HepG2 (cell line): ENCODE measurements at regions not wholly inside any gene's neighbourhood (a gene's known extent, or its start where the extent isn't known, plus 50 kb on each side); places are given as distances from the start of the nearest gene placed in this dataset.

Experiments
- ATAC-seq: fragments of 200-7000 bp; cut with Tn5 transposase; 3 replicates; pipeline ENCODE4 v1.9.1; 2020; ENCODE audit warnings: mild to moderate bottlenecking, moderate library complexity
- BruUV-seq: library from RNA; stranded (reverse); fragments of 400-500 nt; replicated peaks from 2 replicates; lab custom pipeline; 2021; lab: Mats Ljungman, UMichigan
- CTCF ChIA-PET: fragments of 300-600 bp; formaldehyde crosslinking; extraction: SDS; loops from one replicate; lab custom pipeline; 2021; ENCODE audit warnings: low total read pairs, inconsistent platforms, low intra/inter-chr PET ratio; lab: Yijun Ruan, JAX
- POLR2A ChIA-PET: fragments of 350-600 bp; sonication (Branson Sonifier 250); formaldehyde crosslinking; loops from one replicate; lab custom pipeline; 2020; ENCODE audit warnings: antibody characterized with exemption, inconsistent platforms; lab: Yijun Ruan, JAX
- DNase-seq: peaks from one replicate; pipeline ENCODE4 v3.0.0-alpha.2; 2015; ENCODE audit warnings: low spot score
- FAIRE-seq: peaks from 3 replicates; lab custom pipeline; 2011; peaks lifted over from hg19 to GRCh38; lab: Jason Lieb, UNC
- H2AFZ ChIP-seq: one replicate; pipeline ENCODE4 v1.6.1; 2011; ENCODE audit warnings: low read length, inconsistent platforms
- H3K27ac ChIP-seq: fragments of 300-600 bp; 3 replicates; pipeline ENCODE4 v1.8.0; 2011; ENCODE audit warnings: mixed run types, mild to moderate bottlenecking, mixed read lengths, low read length, inconsistent platforms; ENCODE audit not compliant: insufficient read depth; ENCODE audit errors: extremely low read length
- H3K27me3 ChIP-seq, 2 experiments: fragments of 200-600 bp in 1 of 2; 2 replicates in 1 of 2; 3 replicates in 1 of 2; pipeline versions ENCODE4 v1.6.0 to v1.8.0; 2011; ENCODE audit warnings: low read length in 2 of 2, mild to moderate bottlenecking in 2 of 2, moderate library complexity in 2 of 2, inconsistent platforms in 1 of 2; ENCODE audit not compliant: insufficient read depth in 2 of 2, control insufficient read depth in 1 of 2
- H3K36me3 ChIP-seq, 2 experiments: fragments of 200-600 bp in 1 of 2; replicated peaks in 1 of 2; 2 replicates in 1 of 2; 3 replicates in 1 of 2; pipeline versions ENCODE4 v1.5.1 to v1.8.0; 2011; ENCODE audit warnings: low read length in 2 of 2, inconsistent platforms in 1 of 2; ENCODE audit not compliant: insufficient read depth in 2 of 2, control insufficient read depth in 1 of 2
- H3K4me1 ChIP-seq: 2 replicates; pipeline ENCODE4 v1.5.1; 2012; ENCODE audit warnings: low read length, inconsistent platforms; ENCODE audit not compliant: insufficient read depth
- H3K4me2 ChIP-seq: 2 replicates; pipeline ENCODE4 v1.6.0; 2011; ENCODE audit warnings: low read depth, low read length, inconsistent platforms
- H3K4me3 ChIP-seq, 3 experiments: fragments of 200-600 bp in 1 of 3; sonication (generic), shearing (Covaris generic) in 1 of 3; replicated peaks in 1 of 3; 2 replicates each; pipeline ENCODE4 v1.5.1; 2011 to 2016; ENCODE audit warnings: low read length in 3 of 3, inconsistent platforms in 2 of 3, low read depth in 2 of 3, mild to moderate bottlenecking in 2 of 3, control low read depth in 1 of 3, mixed read lengths in 1 of 3; ENCODE audit not compliant: insufficient read depth in 1 of 3
- H3K79me2 ChIP-seq: one replicate; pipeline ENCODE4 v1.6.1; 2011; ENCODE audit warnings: low read length, inconsistent platforms; ENCODE audit not compliant: insufficient read depth
- H3K9ac ChIP-seq: 2 replicates; pipeline ENCODE4 v1.6.0; 2011; ENCODE audit warnings: mild to moderate bottlenecking, low read depth, low read length, inconsistent platforms; ENCODE audit not compliant: insufficient read depth
- H3K9me3 ChIP-seq: 2 replicates; pipeline ENCODE4 v1.5.1; 2012; ENCODE audit warnings: mild to moderate bottlenecking, low read length
- H4K20me1 ChIP-seq: 2 replicates; pipeline ENCODE4 v1.6.0; 2011; ENCODE audit warnings: inconsistent platforms, mild to moderate bottlenecking, low read length, moderate library complexity; ENCODE audit not compliant: insufficient read depth
- ATF7-NPFF ChIP-seq: sonication (generic); formaldehyde crosslinking; IDR thresholded peaks from 2 replicates; pipeline ENCODE4 v1.8.1; 2023; ENCODE audit warnings: mild to moderate bottlenecking, low read depth, missing genetic modification reagents, moderate library complexity
- IRF2 ChIP-seq: IDR thresholded peaks from 2 replicates; pipeline ENCODE4 v1.6.1; 2018; ENCODE audit warnings: missing genetic modification reagents, missing compliant biosample characterization
- JUND ChIP-seq: sonication (generic); formaldehyde crosslinking; IDR thresholded peaks from 2 replicates; pipeline ENCODE4 v1.8.0; 2022; ENCODE audit warnings: mild to moderate bottlenecking, missing genetic modification reagents
- NONO ChIP-seq, 2 experiments: fragments of 450-650 bp in 1 of 2; sonication (generic) in 1 of 2; formaldehyde crosslinking in 1 of 2; IDR thresholded peaks in 1 of 2; conservative IDR thresholded peaks in 1 of 2; 2 replicates each; pipeline versions ENCODE4 v1.6.1 to v1.8.0; 2017 to 2022; ENCODE audit warnings: mild to moderate bottlenecking in 1 of 2, missing genetic modification reagents in 1 of 2, moderate library complexity in 1 of 2
- STAT5B ChIP-seq: sonication (generic); formaldehyde crosslinking; IDR thresholded peaks from 2 replicates; pipeline ENCODE4 v1.4.0; 2020; ENCODE audit warnings: missing genetic modification reagents
- TFDP2 ChIP-seq: sonication (generic); formaldehyde crosslinking; IDR thresholded peaks from 2 replicates; pipeline ENCODE4 v1.4.0; 2020; ENCODE audit warnings: missing genetic modification reagents
- XBP1 ChIP-seq: sonication (generic); formaldehyde crosslinking; IDR thresholded peaks from 2 replicates; pipeline ENCODE4 v1.5.0; 2020; ENCODE audit warnings: missing genetic modification reagents
- ZBTB1 ChIP-seq: sonication (generic); formaldehyde crosslinking; IDR thresholded peaks from 2 replicates; pipeline ENCODE4 v1.4.0; 2020; ENCODE audit warnings: missing genetic modification reagents, borderline replicate concordance
- ZBTB33 ChIP-seq: sonication (generic); formaldehyde crosslinking; IDR thresholded peaks from 2 replicates; pipeline ENCODE4 v1.4.0; 2020; ENCODE audit warnings: missing genetic modification reagents
- ZNF253 ChIP-seq: sonication (generic); formaldehyde crosslinking; IDR thresholded peaks from 2 replicates; pipeline ENCODE4 v1.8.0; 2022; ENCODE audit warnings: mild to moderate bottlenecking, missing genetic modification reagents, borderline replicate concordance
- ZNF383 ChIP-seq: sonication (generic); formaldehyde crosslinking; IDR thresholded peaks from 2 replicates; pipeline ENCODE4 v1.4.0; 2020; ENCODE audit warnings: missing genetic modification reagents, mild to moderate bottlenecking, borderline replicate concordance
- ZNF549 ChIP-seq: sonication (generic); formaldehyde crosslinking; IDR thresholded peaks from 2 replicates; pipeline ENCODE4 v1.5.0; 2020; ENCODE audit warnings: missing genetic modification reagents
- ZNF558 ChIP-seq: sonication (generic); formaldehyde crosslinking; IDR thresholded peaks from 2 replicates; pipeline ENCODE4 v1.9.0; 2022; ENCODE audit warnings: mild to moderate bottlenecking, missing genetic modification reagents, borderline replicate concordance
- ZNF609 ChIP-seq: sonication (generic); formaldehyde crosslinking; IDR thresholded peaks from 2 replicates; pipeline ENCODE4 v1.4.0; 2020; ENCODE audit warnings: mild to moderate bottlenecking, missing genetic modification reagents, borderline replicate concordance
- ZNF704 ChIP-seq: sonication (generic); formaldehyde crosslinking; IDR thresholded peaks from 2 replicates; pipeline ENCODE4 v1.8.1; 2023; ENCODE audit warnings: mild to moderate bottlenecking, inconsistent platforms, moderate library complexity, missing genetic modification reagents, borderline replicate concordance
- ZNF883 ChIP-seq: sonication (generic); formaldehyde crosslinking; IDR thresholded peaks from 2 replicates; pipeline ENCODE4 v1.5.1; 2020; ENCODE audit warnings: mild to moderate bottlenecking, missing genetic modification reagents; ENCODE audit errors: not compliant biosample characterization
- WGBS: methylation state at CpG from one replicate; pipeline ENCODE4 v1.1.6; 2017; ENCODE audit warnings: low lambda C conversion rate; 5-methylcytosine and 5-hydroxymethylcytosine counted together
- in situ Hi-C: cut with HindIII; loops from 2 replicates; pipeline ENCODE4 v1.10.0; 2017; ENCODE audit warnings: low pct_unique_long_range_greater_than_20kb; ENCODE audit not compliant: extremely low pct_ligation_motif_present
- intact Hi-C: fragments of 100-400 bp; cut with micrococcal nuclease; formaldehyde crosslinking; loops from one replicate; pipeline ENCODE4 v1.10.0; 2022; ENCODE audit not compliant: unreplicated experiment

GRCh38 chr11:127248476-127248875 is 247.9 kb upstream of the KIRREL3 start:
- no peak for ATAC-seq
- Histone ChIP-seq H3K9me3 (no peaks in the 10 kb centered on the region), H2AFZ (no peak overlapping the region), H4K20me1 (no peaks in the 10 kb centered on the region), H3K27ac (no peak overlapping the region), H3K4me3 (no peak overlapping the region), H3K27me3 (no peaks in the 10 kb centered on the region), H3K4me1 (no peaks in the 10 kb centered on the region), H3K36me3 (no peaks in the 10 kb centered on the region), H3K79me2 (no peaks in the 10 kb centered on the region), H3K9ac (no peak overlapping the region), H3K4me2 (no peak overlapping the region)
- no peak for FAIRE-seq
- WGBS: 33% methylated on average over 3 of the region's 3 CpGs
- intact Hi-C loops (no loop called here), in situ Hi-C loops (no loop called here)
- no peak for DNase-seq
- BruUV-seq: no TSS peak
- POLR2A ChIA-PET: no interaction called here
- CTCF ChIA-PET: no interaction called here
- TF ChIP-seq STAT5B (CRISPR knock-in tag) (no peak), ZNF609 (CRISPR knock-in tag) (no peak), ATF7-NPFF (CRISPR knock-in tag) (no peak), ZNF883 (CRISPR knock-in tag) (no peak), ZBTB33 (CRISPR knock-in tag) (no peak), ZNF704 (CRISPR knock-in tag) (no peak), ZNF383 (CRISPR knock-in tag) (no peak), JUND (CRISPR knock-in tag) (no peak), ZBTB1 (no peak), NONO (IDR thresholded peaks at IDR 0.05) (no peak), NONO (CRISPR knock-in tag; conservative IDR thresholded peaks at IDR 0.05) (no peak), IRF2 (CRISPR knock-in tag) (no peak), ZNF253 (CRISPR knock-in tag) (no peak), ZNF549 (CRISPR knock-in tag) (no peak), XBP1 (CRISPR knock-in tag) (no peak), TFDP2 (CRISPR knock-in tag) (no peak), ZNF558 (CRISPR knock-in tag) (no peak)
